HG03342 (cell line): ENCODE measurements at regions not wholly inside any gene's neighbourhood (a gene's known extent, or its start where the extent isn't known, plus 50 kb on each side); places are given as distances from the start of the nearest gene placed in this dataset.
"Not testable (repeated sequence)": the region's sequence is repeated elsewhere in the genome, so short reads cannot be mapped to it uniquely, and the experiment has no call there.

Source experiments
- ATAC-seq: cut with Tn5 transposase; IDR thresholded peaks from one replicate; pipeline ENCODE4 v1.9.1; 2021; ENCODE audit warnings: mild to moderate bottlenecking, moderate library complexity; ENCODE audit not compliant: unreplicated experiment

GRCh38 chr5:105898183-105898582 lies 1772.6 kb downstream of the EFNA5 start:
- no peak for ATAC-seq

- no peak for ATAC-seq
These were observed 1785.5 kb downstream of the EFNA5 start for GRCh38 chr5:105885266-105885665.

GRCh38 chr5:105882956-105883481 lies 1787.7 kb downstream of the EFNA5 start:
- no peak for ATAC-seq

GRCh38 chr5:105878402-105878801 lies 1792.3 kb downstream of the EFNA5 start:
- no peak for ATAC-seq

GRCh38 chr5:105877592-105877991 lies 1793.1 kb downstream of the EFNA5 start:
- no peak for ATAC-seq

- ATAC-seq = no peak
These were observed 1796.4 kb downstream of the EFNA5 start for GRCh38 chr5:105874316-105874715.

GRCh38 chr5:105872569-105873270 lies 1798.0 kb downstream of the EFNA5 start:
- no peak for ATAC-seq

- no peak for ATAC-seq
These were observed 1802.5 kb downstream of the EFNA5 start for GRCh38 chr5:105868038-105868780.

GRCh38 chr5:105865834-105866233 lies 1804.9 kb downstream of the EFNA5 start:
- ATAC-seq = no peak

- not testable (repeated sequence) for ATAC-seq
These were observed 1811.4 kb downstream of the EFNA5 start for GRCh38 chr5:105859350-105859749.

GRCh38 chr5:105849701-105850100 lies 1821.0 kb downstream of the EFNA5 start:
- no peak for ATAC-seq

- ATAC-seq = no peak
These were observed 1829.9 kb downstream of the EFNA5 start for GRCh38 chr5:105840800-105841199.

- ATAC-seq = no peak
These were observed 1833.8 kb downstream of the EFNA5 start for GRCh38 chr5:105836887-105837286.

GRCh38 chr5:105836268-105836667 lies 1834.5 kb downstream of the EFNA5 start:
- no peak for ATAC-seq

GRCh38 chr5:105828821-105829220 lies 1841.9 kb downstream of the EFNA5 start:
- ATAC-seq = no peak

- ATAC-seq = no peak
These were observed 1848.9 kb downstream of the EFNA5 start for GRCh38 chr5:105821800-105822199.

GRCh38 chr5:105817914-105818313 lies 1852.8 kb downstream of the EFNA5 start:
- no peak for ATAC-seq

GRCh38 chr5:105817416-105817815 lies 1853.3 kb downstream of the EFNA5 start:
- ATAC-seq = no peak

GRCh38 chr5:105816961-105817360 lies 1853.8 kb downstream of the EFNA5 start:
- no peak for ATAC-seq

GRCh38 chr5:105812304-105812703 lies 1858.4 kb downstream of the EFNA5 start:
- ATAC-seq = no peak

GRCh38 chr5:105807951-105808350 lies 1862.8 kb downstream of the EFNA5 start:
- no peak for ATAC-seq

- no peak for ATAC-seq
These were observed 1863.4 kb downstream of the EFNA5 start for GRCh38 chr5:105807290-105807689.
